Omental fat pad (tissue), 3 donors: ENCODE measurements at regions not wholly inside any gene's neighbourhood (a gene's known extent, or its start where the extent isn't known, plus 50 kb on each side); places are given as distances from the start of the nearest gene placed in this dataset.

Experiments
- ATAC-seq: fragments of 150-250 bp; one replicate; pipeline ENCODE4 v1.9.1; 2016; ENCODE audit warnings: mild to moderate bottlenecking, moderate library complexity; ENCODE audit not compliant: low FRiP score
- DNase-seq: peaks from one replicate; pipeline ENCODE4 v3.0.0-alpha.2; 2019; ENCODE audit warnings: low spot score
- CTCF ChIP-seq, 3 donors: fragments of 450-650 bp; IDR thresholded peaks; one replicate each; pipeline ENCODE4 v1.5.1; 2016 to 2017; ENCODE audit warnings: antibody characterized with exemption in 3 of 3, mild to moderate bottlenecking in 3 of 3, moderate library complexity in 2 of 3

- no peak for TF ChIP-seq CTCF (IDR thresholded peaks at IDR 0.05)
- no peak for ATAC-seq
- no peak for DNase-seq
Observed at GRCh38 chr1:195909061-195909460, 699.2 kb downstream of the KCNT2 start.

DNA sequence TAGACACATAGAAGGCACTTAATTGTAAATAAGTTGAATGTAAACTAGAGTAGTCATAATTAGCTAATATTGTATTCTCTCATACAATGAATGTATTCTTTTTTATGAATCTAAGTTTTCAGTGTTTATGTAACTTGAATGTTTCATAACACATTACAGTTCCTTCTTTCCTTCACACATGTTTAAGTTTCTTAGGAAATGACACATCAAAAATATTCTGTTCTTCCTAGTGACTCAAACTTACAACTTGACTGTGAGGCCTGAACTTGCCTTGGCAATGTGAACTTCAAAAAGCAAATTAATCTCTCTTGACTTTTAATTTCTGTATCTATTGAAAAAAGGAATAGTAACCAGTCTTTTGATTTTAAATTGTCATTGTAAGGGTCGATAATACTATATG is 700.1 kb downstream of the KCNT2 start:
- no peak for DNase-seq
- no peak for ATAC-seq
- no peak for TF ChIP-seq CTCF (IDR thresholded peaks at IDR 0.05)

GRCh38 chr1:195903203-195903602 is 705.0 kb downstream of the KCNT2 start:
- ATAC-seq: no peak
- no peak for DNase-seq
- no peak for TF ChIP-seq CTCF (IDR thresholded peaks at IDR 0.05)

- no peak for ATAC-seq
- no peak for DNase-seq
- TF ChIP-seq CTCF (IDR thresholded peaks at IDR 0.05): no peak
Observed at GRCh38 chr1:195902779-195903178, 705.5 kb downstream of the KCNT2 start.

GRCh38 chr1:195899762-195900352 is 708.4 kb downstream of the KCNT2 start:
- no peak for DNase-seq
- TF ChIP-seq CTCF (IDR thresholded peaks at IDR 0.05): no peak
- no peak for ATAC-seq

DNA sequence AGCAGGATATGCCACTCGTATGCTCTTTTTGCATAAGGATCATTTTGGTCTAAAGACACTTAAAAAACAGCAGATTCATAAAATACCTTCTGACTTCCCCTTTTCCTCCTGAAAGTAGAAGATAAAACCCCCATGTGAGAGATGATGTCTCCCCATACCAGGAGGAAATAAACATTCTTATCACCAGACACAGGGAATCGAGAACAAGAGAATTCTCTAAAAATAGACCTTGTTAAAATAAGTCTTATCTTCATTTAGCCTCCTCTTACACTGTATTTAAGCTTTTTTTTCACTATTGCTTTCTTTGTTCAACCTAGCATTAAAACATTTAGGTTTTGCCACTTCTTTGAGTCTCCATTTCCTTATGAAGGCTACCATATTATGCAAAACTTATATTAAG is 709.3 kb downstream of the KCNT2 start:
- TF ChIP-seq CTCF (IDR thresholded peaks at IDR 0.05): no peak
- no peak for ATAC-seq
- no peak for DNase-seq

GRCh38 chr1:195898373-195898772 is 709.9 kb downstream of the KCNT2 start:
- no peak for TF ChIP-seq CTCF (IDR thresholded peaks at IDR 0.05)
- DNase-seq (no peak), ATAC-seq (no peak)
